ENCODE measurements at regions not wholly inside any gene's neighbourhood (a gene's known extent, or its start where the extent isn't known, plus 50 kb on each side); places are given as distances from the start of the nearest gene placed in this dataset.

DNA sequence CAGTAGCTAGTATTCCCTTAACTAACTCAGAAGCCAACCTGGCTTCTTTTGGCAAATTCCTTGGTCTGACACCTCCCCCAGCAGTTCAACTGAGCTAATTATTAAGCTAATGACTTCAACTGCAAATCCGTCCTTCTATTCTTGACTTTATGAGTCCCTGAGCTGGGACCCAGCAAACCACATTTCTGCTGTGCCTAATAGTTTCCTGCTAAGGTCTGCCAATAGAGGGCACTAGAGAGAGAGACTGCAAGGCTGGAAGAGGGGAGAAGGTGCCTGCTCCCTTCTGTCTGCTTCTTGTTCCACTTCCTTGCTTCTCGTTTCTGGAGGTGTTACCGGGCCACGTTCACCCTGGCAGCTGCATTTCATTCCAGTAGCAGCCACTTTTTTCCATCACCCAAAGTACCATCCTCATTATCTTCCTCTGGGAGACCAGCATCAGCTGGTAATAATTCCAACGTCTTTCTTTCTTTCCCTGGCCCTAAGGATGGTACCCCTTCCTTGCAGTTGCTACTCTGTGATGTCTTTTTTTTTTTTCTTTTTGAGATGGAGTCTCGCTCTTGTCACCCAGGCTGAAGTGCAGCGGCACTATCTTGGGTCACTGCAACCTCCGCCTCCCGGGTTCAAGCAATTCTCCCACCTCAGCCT is 352.0 kb downstream of the TNS1 start:
- Mint-ChIP-seq H3K4me1 (no peaks in the 10 kb centered on the region), H3K27me3 (peaks cover 2% of the 10 kb centered on the region), H3K9me3 (no peaks in the 10 kb centered on the region), H3K4me3 (no peak overlapping the region), H3K36me3 (ENCODE audit: low read depth) (no peaks in the 10 kb centered on the region), H3K27ac (no peak overlapping the region)
- intact Hi-C loops (cut with micrococcal nuclease): no loop called here
- POLR2A ChIA-PET: no interaction called here
- DNase-seq: no peak
- CTCF ChIA-PET: interaction anchor here (1.4 to 1.6 kb wide), 2 partner anchors 62 to 108 kb away, joined by 3 to 6 read pairs; no protein-coding TSS in a partner anchor
- TF ChIP-seq CTCF (IDR thresholded peaks at IDR 0.05): no peak
- no peak for ATAC-seq (ENCODE audit: low read depth)

DNA sequence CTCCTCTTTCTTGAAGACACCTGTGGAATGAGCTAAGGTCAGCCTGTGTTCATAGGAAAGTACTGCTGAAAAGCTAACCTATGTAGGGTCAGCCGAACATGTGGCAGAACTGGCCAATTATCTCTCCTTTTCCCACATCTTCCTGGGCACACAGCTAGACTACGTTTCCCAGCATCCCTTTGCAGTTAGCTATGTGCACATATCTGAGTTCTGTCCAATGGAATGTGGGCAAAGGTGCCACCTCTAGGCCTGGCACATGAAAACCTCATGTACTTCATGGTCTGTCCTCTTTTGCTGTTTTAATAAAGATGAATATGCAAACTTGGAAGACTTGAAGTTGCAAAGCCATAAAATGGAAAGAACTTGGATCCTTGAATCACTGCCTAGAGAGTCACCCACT is 352.6 kb downstream of the TNS1 start:
- DNase-seq (no peak), ATAC-seq (ENCODE audit: low read depth) (no peak)
- intact Hi-C loops (cut with micrococcal nuclease): no loop called here
- no peaks in the 10 kb centered on the region for H3K9me3 Mint-ChIP-seq
- ChIA-PET CTCF (interaction anchor here (1.4 to 1.6 kb wide), 2 partner anchors 63 to 108 kb away, joined by 3 to 6 read pairs; no protein-coding TSS in a partner anchor), POLR2A (no interaction called here)
- no peak for TF ChIP-seq CTCF (IDR thresholded peaks at IDR 0.05)
- no peaks in the 10 kb centered on the region for H3K4me1 Mint-ChIP-seq
- H3K27ac Mint-ChIP-seq: no peak overlapping the region
- no peak overlapping the region for H3K4me3 Mint-ChIP-seq
- H3K27me3 Mint-ChIP-seq: no peaks in the 10 kb centered on the region
- no peaks in the 10 kb centered on the region for H3K36me3 Mint-ChIP-seq (ENCODE audit: low read depth)

GRCh38 chr2:217647925-217648324 is 354.9 kb downstream of the TNS1 start:
- ChIA-PET CTCF (no interaction called here), POLR2A (no interaction called here)
- Mint-ChIP-seq H3K27me3 (no peaks in the 10 kb centered on the region), H3K4me1 (no peaks in the 10 kb centered on the region), H3K4me3 (no peak overlapping the region), H3K9me3 (no peaks in the 10 kb centered on the region), H3K27ac (no peak overlapping the region), H3K36me3 (ENCODE audit: low read depth) (no peaks in the 10 kb centered on the region)
- TF ChIP-seq CTCF (IDR thresholded peaks at IDR 0.05): no peak
- no peak for ATAC-seq (ENCODE audit: low read depth)
- no peak for DNase-seq
- intact Hi-C loops (cut with micrococcal nuclease): no loop called here

DNA sequence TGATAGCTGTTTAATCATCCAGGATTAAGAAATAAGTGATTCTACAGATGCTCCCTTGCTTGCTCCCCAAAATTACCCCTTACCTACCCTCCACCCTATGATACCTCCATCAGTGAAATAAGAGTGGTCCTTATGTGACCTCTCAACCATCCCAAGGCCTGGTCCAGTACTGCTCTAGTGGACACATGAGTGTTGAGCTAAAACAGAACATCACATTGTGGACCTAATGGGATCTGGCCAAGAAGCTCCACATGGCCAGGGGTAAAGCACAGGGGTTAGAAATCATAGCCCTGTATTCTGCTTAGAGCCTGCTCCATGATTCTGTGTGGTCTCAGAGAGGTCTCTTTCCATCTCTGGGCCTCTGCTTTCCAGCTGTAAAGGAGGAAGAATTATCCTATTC is 355.6 kb downstream of the TNS1 start:
- ChIA-PET POLR2A (no interaction called here), CTCF (interaction anchor here (1.0 kb wide), 1 partner anchor 9 kb away, joined by 3 read pairs; no protein-coding TSS in a partner anchor)
- H3K27me3 Mint-ChIP-seq: no peaks in the 10 kb centered on the region
- intact Hi-C loops (cut with micrococcal nuclease): no loop called here
- H3K36me3 Mint-ChIP-seq (ENCODE audit: low read depth): no peaks in the 10 kb centered on the region
- no peaks in the 10 kb centered on the region for H3K4me1 Mint-ChIP-seq
- no peak overlapping the region for H3K4me3 Mint-ChIP-seq
- H3K9me3 Mint-ChIP-seq: no peaks in the 10 kb centered on the region
- ATAC-seq (ENCODE audit: low read depth) (no peak), DNase-seq (no peak)
- no peak for TF ChIP-seq CTCF (IDR thresholded peaks at IDR 0.05)
- no peak overlapping the region for H3K27ac Mint-ChIP-seq

GRCh38 chr2:217645896-217646295 is 356.9 kb downstream of the TNS1 start:
- ChIA-PET CTCF (no interaction called here), POLR2A (no interaction called here)
- TF ChIP-seq CTCF (IDR thresholded peaks at IDR 0.05): no peak
- intact Hi-C loops (cut with micrococcal nuclease): no loop called here
- H3K4me1 Mint-ChIP-seq: no peaks in the 10 kb centered on the region
- H3K9me3 Mint-ChIP-seq: no peaks in the 10 kb centered on the region
- no peaks in the 10 kb centered on the region for H3K27me3 Mint-ChIP-seq
- H3K27ac Mint-ChIP-seq: no peak overlapping the region
- no peak overlapping the region for H3K4me3 Mint-ChIP-seq
- ATAC-seq (ENCODE audit: low read depth) (no peak), DNase-seq (no peak)
- H3K36me3 Mint-ChIP-seq (ENCODE audit: low read depth): no peaks in the 10 kb centered on the region

Data from activated B cell treated with CpG ODN at 0.5 μM for 24 hours (primary cell).